GM18907 (cell line): ENCODE measurements at regions not wholly inside any gene's neighbourhood (a gene's known extent, or its start where the extent isn't known, plus 50 kb on each side); places are given as distances from the start of the nearest gene placed in this dataset.

Source experiments
- ATAC-seq: cut with Tn5 transposase; IDR thresholded peaks from one replicate; pipeline ENCODE4 v1.9.1; 2021; ENCODE audit warnings: mild to moderate bottlenecking, moderate library complexity; ENCODE audit not compliant: unreplicated experiment

GRCh38 chr7:41197769-41198168, 505.1 kb downstream of the INHBA start:
- no peak for ATAC-seq

- ATAC-seq, result no peak
Observed at GRCh38 chr7:41193738-41194282, 509.1 kb downstream of the INHBA start.

- ATAC-seq, result no peak
Observed at GRCh38 chr7:41190581-41190980, 512.3 kb downstream of the INHBA start.

GRCh38 chr7:41189866-41190265, 513.0 kb downstream of the INHBA start:
- ATAC-seq, result no peak

GRCh38 chr7:41188163-41189130, 514.4 kb downstream of the INHBA start:
- ATAC-seq, result no peak

- no peak for ATAC-seq
Observed at GRCh38 chr7:41187322-41187721, 515.6 kb downstream of the INHBA start.

GRCh38 chr7:41185851-41186250, 517.0 kb downstream of the INHBA start:
- ATAC-seq, result no peak

- no peak for ATAC-seq
Observed at GRCh38 chr7:41183741-41184140, 519.1 kb downstream of the INHBA start.

- ATAC-seq, result no peak
Observed at GRCh38 chr7:41182782-41183181, 520.1 kb downstream of the INHBA start.

GRCh38 chr7:41175435-41175834, 527.5 kb downstream of the INHBA start:
- no peak for ATAC-seq

- no peak for ATAC-seq
Observed at GRCh38 chr7:41174521-41174920, 528.4 kb downstream of the INHBA start.

GRCh38 chr7:41170466-41170865, 532.4 kb downstream of the INHBA start:
- no peak for ATAC-seq

GRCh38 chr7:41169317-41169716, 533.6 kb downstream of the INHBA start:
- no peak for ATAC-seq

GRCh38 chr7:41167836-41168235, 535.1 kb downstream of the INHBA start:
- no peak for ATAC-seq

GRCh38 chr7:41164440-41164839, 538.5 kb downstream of the INHBA start:
- ATAC-seq, result no peak

- no peak for ATAC-seq
Observed at GRCh38 chr7:41163991-41164390, 538.9 kb downstream of the INHBA start.

- ATAC-seq, result no peak
Observed at GRCh38 chr7:41162612-41163011, 540.3 kb downstream of the INHBA start.

- no peak for ATAC-seq
Observed at GRCh38 chr7:41161041-41161587, 541.8 kb downstream of the INHBA start.

- no peak for ATAC-seq
Observed at GRCh38 chr7:41156268-41156667, 546.6 kb downstream of the INHBA start.

- ATAC-seq, result no peak
Observed at GRCh38 chr7:41153268-41153667, 549.6 kb downstream of the INHBA start.

- no peak for ATAC-seq
Observed at GRCh38 chr7:41152179-41152678, 550.7 kb downstream of the INHBA start.

- ATAC-seq, result no peak
Observed at GRCh38 chr7:41149576-41149975, 553.3 kb downstream of the INHBA start.
